Hepatocyte (in vitro differentiated cells): ENCODE measurements at regions not wholly inside any gene's neighbourhood (a gene's known extent, or its start where the extent isn't known, plus 50 kb on each side); places are given as distances from the start of the nearest gene placed in this dataset.
A peak's percentile ranks its signal among the peaks of the same experiment; 100 is the strongest.

Source experiments
- DNase-seq: peaks from one replicate; pipeline ENCODE4 v3.0.0-alpha.2; 2016; ENCODE audit warnings: low spot score
- H2AFZ ChIP-seq: fragments of 200-600 bp; sonication (generic); 2 replicates; pipeline ENCODE4 v1.6.0; 2016; ENCODE audit warnings: antibody characterized with exemption, mild to moderate bottlenecking
- H3K27ac ChIP-seq: fragments of 200-600 bp; sonication (generic); 2 replicates; pipeline ENCODE4 v1.5.1; 2016; ENCODE audit warnings: mild to moderate bottlenecking
- H3K27me3 ChIP-seq: fragments of 200-600 bp; sonication (generic); 2 replicates; pipeline ENCODE4 v1.6.1; 2016
- H3K36me3 ChIP-seq: fragments of 200-600 bp; sonication (generic); replicated peaks from 2 replicates; pipeline ENCODE4 v1.5.1; 2016; ENCODE audit warnings: low read depth; ENCODE audit not compliant: insufficient read depth
- H3K4me1 ChIP-seq: fragments of 200-600 bp; sonication (generic); 2 replicates; pipeline ENCODE4 v1.5.1; 2016; ENCODE audit warnings: mild to moderate bottlenecking, moderate library complexity; ENCODE audit not compliant: insufficient read depth
- H3K4me2 ChIP-seq: fragments of 200-600 bp; sonication (generic); 2 replicates; pipeline ENCODE4 v1.6.0; 2016
- H3K4me3 ChIP-seq: fragments of 200-600 bp; sonication (generic); 2 replicates; pipeline ENCODE4 v1.5.1; 2016; ENCODE audit warnings: mild to moderate bottlenecking
- H3K79me2 ChIP-seq: fragments of 200-600 bp; sonication (generic); 2 replicates; pipeline ENCODE4 v1.6.0; 2017; ENCODE audit warnings: mild to moderate bottlenecking
- H3K9me2 ChIP-seq: fragments of 200-600 bp; sonication (generic); replicated peaks from 2 replicates; pipeline ENCODE4 v1.6.0; 2017; ENCODE audit warnings: mild to moderate bottlenecking; ENCODE audit not compliant: insufficient read depth
- H3K9me3 ChIP-seq: fragments of 200-600 bp; sonication (generic); 2 replicates; pipeline ENCODE4 v1.5.1; 2016; ENCODE audit warnings: low read depth, mild to moderate bottlenecking
- H4K20me1 ChIP-seq: fragments of 200-600 bp; sonication (generic); 2 replicates; pipeline ENCODE4 v1.6.0; 2016; ENCODE audit warnings: mild to moderate bottlenecking; ENCODE audit not compliant: insufficient read depth, poor library complexity, severe bottlenecking
- CTCF ChIP-seq: fragments of 200-600 bp; sonication (generic); IDR thresholded peaks from 2 replicates; pipeline ENCODE4 v1.5.1; 2016; ENCODE audit warnings: antibody characterized with exemption, mild to moderate bottlenecking; ENCODE audit not compliant: poor library complexity
- EZH2 ChIP-seq: fragments of 200-600 bp; sonication (generic); IDR thresholded peaks from 2 replicates; pipeline ENCODE4 v1.6.1; 2016; ENCODE audit warnings: antibody characterized with exemption, mild to moderate bottlenecking, borderline replicate concordance
- EZH2phosphoT487 ChIP-seq: fragments of 200-600 bp; sonication (generic); IDR thresholded peaks from one replicate; pipeline ENCODE4 v1.6.1; 2018; ENCODE audit warnings: antibody characterized with exemption, mild to moderate bottlenecking, low read depth, moderate library complexity; ENCODE audit not compliant: unreplicated experiment, severe bottlenecking
- WGBS: methylation state at CpG from one replicate; pipeline ENCODE4 v1.1.6; 2016; ENCODE audit warnings: low lambda C conversion rate; ENCODE audit errors: missing lambda C conversion rate; 5-methylcytosine and 5-hydroxymethylcytosine counted together

DNA sequence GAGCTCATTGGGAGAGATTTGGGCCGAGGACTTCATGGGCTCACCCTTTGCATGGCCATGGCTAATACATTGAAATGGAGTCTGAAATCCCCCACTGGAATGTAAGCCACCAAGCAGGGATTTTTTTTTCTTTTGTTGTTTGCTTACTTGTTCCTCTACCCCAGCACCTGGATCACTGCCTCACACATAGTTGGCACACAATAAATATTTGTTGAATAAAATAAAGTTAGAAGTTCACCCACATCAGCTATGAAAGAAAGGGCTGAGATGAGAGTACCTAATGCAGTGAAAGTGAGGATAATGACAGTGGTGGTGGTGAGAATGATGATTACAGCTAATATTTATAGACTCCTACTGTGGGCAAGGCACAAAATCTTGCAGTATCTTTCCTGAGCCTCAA, 98.1 kb upstream of the ANXA1 start:
- Histone ChIP-seq H3K4me1 (peaks cover 6% of the 10 kb centered on the region), H2AFZ (no peak overlapping the region), H4K20me1 (no peaks in the 10 kb centered on the region), H3K9me3 (no peaks in the 10 kb centered on the region), H3K4me2 (no peak overlapping the region), H3K4me3 (no peak overlapping the region), H3K79me2 (no peaks in the 10 kb centered on the region), H3K27ac (no peak overlapping the region), H3K27me3 (no peaks in the 10 kb centered on the region), H3K36me3 (no peaks in the 10 kb centered on the region), H3K9me2 (no peaks in the 10 kb centered on the region)
- TF ChIP-seq CTCF = no peak
- no peak for DNase-seq
- WGBS = 86% methylated on average over 1 of the region's 1 CpG

GRCh38 chr9:73050887-73051550, 98.2 kb upstream of the ALDH1A1 start:
- H3K79me2 ChIP-seq = no peaks in the 10 kb centered on the region
- peak; percentile 31 for DNase-seq
- H2AFZ ChIP-seq = peak overlapping the region; percentile 26
- H3K9me3 ChIP-seq = no peaks in the 10 kb centered on the region
- no peaks in the 10 kb centered on the region for H3K36me3 ChIP-seq
- H3K9me2 ChIP-seq = no peaks in the 10 kb centered on the region
- H3K4me1 ChIP-seq = peaks cover 6% of the 10 kb centered on the region
- H3K4me3 ChIP-seq = no peak overlapping the region
- whole genome bisulfite sequencing = 45% methylated on average over 7 of the region's 7 CpGs
- H4K20me1 ChIP-seq = no peaks in the 10 kb centered on the region
- H3K4me2 ChIP-seq = peak overlapping the region; percentile 23
- H3K27ac ChIP-seq = peak overlapping the region; percentile 29
- H3K27me3 ChIP-seq = no peaks in the 10 kb centered on the region
- TF ChIP-seq CTCF (no peak), EZH2phosphoT487 (no peak), EZH2 (no peak)

DNA sequence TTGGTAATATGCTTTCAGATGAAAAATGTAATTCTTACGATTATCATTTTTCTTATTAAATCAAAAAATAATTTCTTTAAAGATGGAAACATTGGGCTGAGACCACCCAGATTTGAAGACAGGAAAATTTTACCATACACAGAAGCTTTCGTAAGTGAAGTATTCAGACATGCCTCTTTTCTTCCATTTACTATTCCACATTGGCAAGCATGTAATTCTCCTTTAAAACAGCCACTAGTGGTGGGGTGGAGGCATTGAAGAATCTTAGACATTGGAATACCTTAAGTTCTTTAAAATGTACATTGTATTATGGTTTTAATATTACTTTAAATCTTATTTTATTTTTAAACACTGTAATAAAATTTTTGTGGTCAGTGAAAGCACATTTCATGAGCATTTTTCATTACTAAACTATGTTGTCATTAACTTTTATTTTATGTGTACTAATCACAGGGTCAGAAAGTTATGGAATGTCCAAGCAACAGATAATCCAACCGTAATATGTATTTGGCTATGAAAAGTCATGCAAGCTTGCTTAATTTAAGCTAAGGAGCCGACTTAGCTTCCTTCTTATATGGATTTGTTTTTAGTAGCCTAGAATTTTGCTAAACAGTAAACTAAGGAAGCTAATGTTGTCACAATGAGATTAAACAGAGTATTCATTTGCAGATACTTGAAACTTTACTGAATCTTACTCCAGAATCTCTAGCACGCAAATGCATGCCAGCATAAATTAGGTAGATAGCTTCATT, 97.4 kb upstream of the ALDH1A1 start:
- Histone ChIP-seq H3K27ac (peak overlapping the region; percentile 29), H3K4me3 (no peak overlapping the region), H3K4me2 (peak overlapping the region; percentile 23), H3K36me3 (no peaks in the 10 kb centered on the region), H2AFZ (no peak overlapping the region), H4K20me1 (no peaks in the 10 kb centered on the region), H3K9me3 (no peaks in the 10 kb centered on the region), H3K9me2 (no peaks in the 10 kb centered on the region), H3K4me1 (peaks cover 6% of the 10 kb centered on the region), H3K79me2 (no peaks in the 10 kb centered on the region), H3K27me3 (no peaks in the 10 kb centered on the region)
- TF ChIP-seq EZH2phosphoT487 (no peak), EZH2 (no peak), CTCF (no peak)
- DNase-seq = no peak
- WGBS = 60% methylated on average over 5 of the region's 5 CpGs
